ENCODE measurements at regions not wholly inside any gene's neighbourhood (a gene's known extent, or its start where the extent isn't known, plus 50 kb on each side); places are given as distances from the start of the nearest gene placed in this dataset.

DNA sequence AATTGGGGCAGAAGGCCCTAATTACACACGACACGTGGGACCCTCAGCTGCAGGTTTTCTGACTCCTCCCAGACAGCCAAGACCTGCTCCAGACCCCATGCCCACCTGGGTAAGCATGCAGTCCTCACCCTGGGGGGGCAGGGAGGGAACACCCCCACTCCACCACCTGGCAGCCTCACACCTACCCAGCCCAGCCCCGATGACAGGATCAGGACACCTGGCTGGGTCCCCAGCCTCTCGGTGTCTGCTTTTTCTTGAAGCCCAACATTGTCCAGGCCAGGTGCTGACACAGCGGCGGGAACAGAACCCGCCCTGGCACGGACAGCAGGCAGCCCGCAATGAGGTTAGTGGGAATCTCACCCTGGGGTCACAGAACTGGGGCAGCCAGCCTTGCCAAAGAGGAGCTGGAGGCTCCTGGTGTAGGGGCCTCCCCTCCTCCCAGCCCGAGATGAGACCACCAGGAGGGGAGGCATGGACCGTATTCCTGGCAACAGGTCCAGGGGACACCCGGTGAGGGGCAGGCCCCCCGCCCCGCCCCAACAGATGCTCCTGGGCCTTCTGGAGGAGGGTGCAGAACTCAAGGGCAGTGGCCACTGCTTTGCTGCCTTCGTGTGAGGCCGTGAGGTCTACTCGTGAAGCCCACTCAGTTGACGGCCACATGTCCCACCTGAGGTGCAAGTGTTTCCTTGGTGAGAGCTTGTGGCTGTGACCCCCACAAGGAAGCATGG lies 103.8 kb downstream of the DLL1 start:
- TF ChIP-seq, protein P1, sequence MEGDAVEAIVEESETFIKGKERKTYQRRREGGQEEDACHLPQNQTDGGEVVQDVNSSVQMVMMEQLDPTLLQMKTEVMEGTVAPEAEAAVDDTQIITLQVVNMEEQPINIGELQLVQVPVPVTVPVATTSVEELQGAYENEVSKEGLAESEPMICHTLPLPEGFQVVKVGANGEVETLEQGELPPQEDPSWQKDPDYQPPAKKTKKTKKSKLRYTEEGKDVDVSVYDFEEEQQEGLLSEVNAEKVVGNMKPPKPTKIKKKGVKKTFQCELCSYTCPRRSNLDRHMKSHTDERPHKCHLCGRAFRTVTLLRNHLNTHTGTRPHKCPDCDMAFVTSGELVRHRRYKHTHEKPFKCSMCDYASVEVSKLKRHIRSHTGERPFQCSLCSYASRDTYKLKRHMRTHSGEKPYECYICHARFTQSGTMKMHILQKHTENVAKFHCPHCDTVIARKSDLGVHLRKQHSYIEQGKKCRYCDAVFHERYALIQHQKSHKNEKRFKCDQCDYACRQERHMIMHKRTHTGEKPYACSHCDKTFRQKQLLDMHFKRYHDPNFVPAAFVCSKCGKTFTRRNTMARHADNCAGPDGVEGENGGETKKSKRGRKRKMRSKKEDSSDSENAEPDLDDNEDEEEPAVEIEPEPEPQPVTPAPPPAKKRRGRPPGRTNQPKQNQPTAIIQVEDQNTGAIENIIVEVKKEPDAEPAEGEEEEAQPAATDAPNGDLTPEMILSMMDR (IDR thresholded peaks at IDR 0.05; ENCODE audit: extremely low read depth, insufficient read depth, missing control alignments): no peak
- in situ Hi-C loops (cut with MboI; ENCODE audit: low pct_unique_long_range_greater_than_20kb, low sequenced_read_pairs, unreplicated experiment): no loop called here

DNA sequence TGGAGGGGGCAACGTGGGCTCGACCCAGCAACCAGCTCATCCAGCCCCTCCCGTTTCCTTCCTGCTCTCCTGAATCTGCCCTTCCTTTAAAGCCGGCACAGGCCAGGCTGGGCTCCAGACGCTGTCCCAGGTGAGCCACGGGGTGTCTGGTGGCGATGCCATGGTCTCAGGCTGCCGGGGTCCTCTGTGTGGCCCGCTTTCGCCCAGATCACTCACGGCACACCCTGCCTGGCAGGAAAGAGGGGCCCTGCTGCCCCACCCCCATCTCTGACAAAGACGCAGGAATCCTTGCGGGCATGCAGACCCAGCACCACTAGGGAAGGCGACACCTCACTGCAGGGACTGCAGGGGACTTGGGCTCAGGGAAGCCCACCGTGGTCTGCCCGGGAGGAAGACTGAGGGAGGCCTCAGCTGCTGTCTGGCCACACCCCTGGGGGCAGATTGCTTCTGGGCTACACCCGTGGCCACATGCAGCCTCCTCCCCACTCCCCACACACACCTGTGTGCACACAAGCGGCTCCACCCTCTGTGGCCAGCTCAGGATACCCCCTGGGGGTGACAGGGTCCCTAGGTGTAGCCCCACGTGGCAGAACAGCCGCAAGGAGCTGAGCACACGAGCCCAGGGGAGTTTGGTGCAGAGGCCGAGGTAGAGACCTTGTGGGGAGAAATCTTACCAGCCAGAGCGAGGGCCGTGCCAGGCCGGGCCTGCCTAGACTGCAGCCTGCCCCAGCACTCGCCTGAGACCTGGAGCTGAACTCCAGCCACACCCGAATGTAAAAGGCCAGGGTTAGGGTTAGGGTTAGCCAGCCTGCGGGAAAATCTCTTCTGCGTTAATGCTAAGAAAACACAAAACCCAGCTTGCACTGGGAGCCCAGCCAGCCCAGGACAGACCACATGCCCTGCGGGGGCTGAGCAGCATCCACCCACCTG lies 104.6 kb downstream of the DLL1 start:
- no peak for DNase-seq (ENCODE audit: low spot score)
- TF ChIP-seq, protein P1 (IDR thresholded peaks at IDR 0.05; ENCODE audit: extremely low read depth, insufficient read depth, missing control alignments): no peak
- in situ Hi-C loops (cut with MboI; ENCODE audit: low pct_unique_long_range_greater_than_20kb, low sequenced_read_pairs, unreplicated experiment): no loop called here

More for the DNA sequence above, 103.8 kb downstream of the DLL1 start:
- no peak for DNase-seq (ENCODE audit: low spot score)

DNA sequence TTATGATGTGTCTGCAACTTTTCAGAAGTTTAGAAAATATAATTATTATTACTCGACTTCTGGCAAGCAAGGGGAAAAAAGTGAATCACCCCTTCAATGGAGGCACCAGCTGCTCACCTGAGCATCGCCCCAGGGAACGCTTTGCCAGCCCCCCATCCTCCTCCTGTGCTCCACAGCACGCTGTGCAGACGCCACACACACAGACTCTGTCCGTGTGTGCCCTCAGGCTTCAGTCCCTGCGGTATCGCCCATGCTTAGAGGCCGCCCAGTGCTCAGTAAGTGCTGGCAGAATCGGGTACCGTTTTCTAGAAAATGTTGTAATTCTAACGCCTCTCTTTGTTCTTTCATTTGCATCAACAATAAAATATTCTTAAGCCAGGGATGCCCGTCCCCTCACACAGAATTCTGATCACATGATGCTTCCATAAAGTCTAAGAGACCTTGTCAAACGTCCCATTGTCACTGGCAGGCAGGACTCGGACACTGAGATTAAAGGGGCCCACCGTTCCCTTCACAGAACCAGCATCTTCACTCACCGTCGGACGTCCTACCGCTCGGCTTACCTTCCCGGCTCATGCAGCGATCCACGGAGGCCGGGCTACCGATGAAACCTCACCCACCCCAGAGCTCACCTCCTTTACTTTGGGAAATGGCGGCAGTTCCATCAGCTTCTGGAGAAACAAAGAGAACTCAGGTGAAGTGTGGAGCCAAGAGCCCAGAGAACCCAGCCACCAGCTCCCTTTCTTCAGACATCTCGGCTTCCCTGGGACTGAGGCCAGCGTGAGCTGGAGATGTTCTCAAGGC lies 105.5 kb downstream of the DLL1 start:
- in situ Hi-C loops (cut with MboI; ENCODE audit: low pct_unique_long_range_greater_than_20kb, low sequenced_read_pairs, unreplicated experiment): no loop called here
- TF ChIP-seq, protein P1 (IDR thresholded peaks at IDR 0.05; ENCODE audit: extremely low read depth, insufficient read depth, missing control alignments): no peak
- no peak for DNase-seq (ENCODE audit: low spot score)

DNA sequence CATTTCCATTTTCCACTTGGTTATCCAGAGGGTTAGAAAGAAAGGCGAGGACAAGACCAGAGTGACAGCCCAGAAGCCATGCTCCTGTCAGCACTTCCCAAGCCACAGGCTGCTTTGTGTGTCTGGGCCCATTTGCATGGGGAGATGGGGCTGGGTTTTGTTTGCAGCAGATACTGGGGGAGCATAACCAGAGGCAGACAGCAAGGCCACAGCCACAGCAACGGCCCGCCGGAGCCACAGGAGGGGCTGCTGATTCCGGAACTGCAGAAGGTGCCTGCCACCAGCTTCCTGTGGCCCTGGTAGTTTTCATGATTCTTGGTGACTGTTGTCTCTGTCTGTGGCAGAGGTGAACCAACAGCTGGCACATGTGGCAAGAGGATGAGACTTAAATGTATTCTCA lies 106.6 kb downstream of the DLL1 start:
- no peak for DNase-seq (ENCODE audit: low spot score)
- in situ Hi-C loops (cut with MboI; ENCODE audit: low pct_unique_long_range_greater_than_20kb, low sequenced_read_pairs, unreplicated experiment): no loop called here
- TF ChIP-seq, protein P1 (IDR thresholded peaks at IDR 0.05; ENCODE audit: extremely low read depth, insufficient read depth, missing control alignments): no peak

DNA sequence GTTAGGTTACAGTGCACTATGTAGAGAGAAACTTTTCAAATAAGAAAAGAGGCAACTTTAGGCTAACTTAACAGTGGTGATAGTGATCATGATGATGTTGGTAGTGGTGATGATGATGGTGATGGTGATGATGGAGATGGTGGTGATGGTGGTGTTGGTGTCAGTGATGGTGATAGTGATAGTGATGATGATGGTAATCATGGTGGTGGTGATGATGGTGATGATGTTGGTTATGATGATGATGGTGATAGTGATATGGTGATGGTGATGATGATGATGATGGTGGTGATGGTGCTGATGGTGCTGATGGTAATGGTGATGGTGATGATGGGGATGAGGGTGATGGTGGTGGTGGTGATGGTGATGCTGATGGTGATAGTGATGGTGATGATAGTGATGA lies 107.4 kb downstream of the DLL1 start:
- no peak for DNase-seq (ENCODE audit: low spot score)
- in situ Hi-C loops (cut with MboI; ENCODE audit: low pct_unique_long_range_greater_than_20kb, low sequenced_read_pairs, unreplicated experiment): no loop called here
- TF ChIP-seq, protein P1 (IDR thresholded peaks at IDR 0.05; ENCODE audit: extremely low read depth, insufficient read depth, missing control alignments): no peak

DNA sequence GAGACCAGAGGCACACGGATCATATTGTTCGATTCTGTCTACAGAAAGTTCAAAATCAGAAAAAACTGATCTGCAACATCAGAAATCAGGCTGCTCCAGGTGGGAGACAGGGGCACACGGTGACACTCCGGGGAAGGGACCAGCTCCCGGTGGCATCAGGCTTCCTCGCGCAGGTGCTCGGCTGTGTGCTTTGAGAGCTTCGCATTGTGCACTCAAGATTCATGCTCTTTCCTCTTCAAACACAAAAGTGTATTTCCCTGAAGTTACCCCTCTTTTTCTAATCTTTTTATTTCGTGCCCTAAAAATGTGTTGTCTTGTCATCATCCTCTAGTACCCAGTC lies 108.1 kb downstream of the DLL1 start:
- TF ChIP-seq, protein P1 (IDR thresholded peaks at IDR 0.05; ENCODE audit: extremely low read depth, insufficient read depth, missing control alignments): no peak
- in situ Hi-C loops (cut with MboI; ENCODE audit: low pct_unique_long_range_greater_than_20kb, low sequenced_read_pairs, unreplicated experiment): no loop called here

More for the DNA sequence above, 108.1 kb downstream of the DLL1 start:
- DNase-seq (ENCODE audit: low spot score): no peak

Data from GM13977 (cell line).